IPS-18a (cell line): ENCODE measurements at regions not wholly inside any gene's neighbourhood (a gene's known extent, or its start where the extent isn't known, plus 50 kb on each side); places are given as distances from the start of the nearest gene placed in this dataset.

Experiments used
- H3K27ac ChIP-seq: one replicate; pipeline ENCODE4 v1.5.1; 2013; ENCODE audit warnings: low read length
- H3K27me3 ChIP-seq: one replicate; pipeline ENCODE4 v1.6.1; 2013; ENCODE audit warnings: mild to moderate bottlenecking, low read length; ENCODE audit not compliant: control insufficient read depth, insufficient read depth
- H3K36me3 ChIP-seq: one replicate; pipeline ENCODE4 v1.6.1; 2013; ENCODE audit warnings: low read depth, low read length; ENCODE audit not compliant: control insufficient read depth
- H3K4me1 ChIP-seq: one replicate; pipeline ENCODE4 v1.6.1; 2013; ENCODE audit warnings: low read depth, low read length; ENCODE audit not compliant: control insufficient read depth
- H3K4me3 ChIP-seq: one replicate; pipeline ENCODE4 v1.5.1; 2013; ENCODE audit warnings: low read length
- H3K9ac ChIP-seq: one replicate; pipeline ENCODE4 v1.6.1; 2013; ENCODE audit warnings: mild to moderate bottlenecking, low read length, moderate library complexity
- H3K9me3 ChIP-seq: one replicate; pipeline ENCODE4 v1.6.1; 2013; ENCODE audit warnings: low read depth, low read length; ENCODE audit not compliant: control insufficient read depth

DNA sequence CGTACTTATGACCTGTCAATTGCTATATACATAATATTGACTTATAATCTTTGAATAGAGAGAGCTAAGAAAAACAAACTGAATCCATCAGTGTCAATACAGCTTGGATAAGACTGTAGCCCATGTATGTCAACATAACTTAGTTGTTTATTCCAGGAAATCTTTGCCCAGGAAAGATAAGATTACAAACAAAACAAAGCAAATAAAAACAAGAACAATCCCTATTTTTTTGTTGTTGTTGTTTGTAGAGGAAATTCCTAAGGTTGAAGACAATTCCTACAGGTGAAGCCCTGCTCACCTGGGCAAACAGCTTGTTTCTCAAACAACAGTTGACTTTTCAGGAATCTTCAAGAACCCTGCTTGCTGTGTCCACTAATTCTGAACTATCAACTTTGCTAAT is 76.0 kb downstream of the HYCC1 start:
- H3K27me3 ChIP-seq = no peaks in the 10 kb centered on the region

DNA sequence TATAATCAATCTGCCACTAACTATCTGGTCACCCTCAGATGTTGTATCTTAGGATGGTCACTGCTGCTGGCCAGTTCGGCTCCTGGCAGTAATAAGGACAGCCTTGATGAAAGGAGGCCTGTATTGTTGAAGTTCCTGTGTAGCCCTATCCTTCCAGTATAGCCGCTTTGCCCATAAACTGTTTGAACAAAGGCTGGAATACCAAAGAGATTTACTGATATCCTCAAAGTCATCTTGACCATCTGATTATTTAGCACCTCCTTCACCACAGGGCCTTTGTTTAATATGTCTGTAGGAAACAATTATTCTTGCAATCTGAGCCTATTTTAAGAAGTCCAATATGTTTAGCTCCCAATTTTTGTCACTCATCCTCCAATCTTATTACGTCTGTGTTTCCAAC is 77.7 kb downstream of the HYCC1 start:
- Histone ChIP-seq H3K27ac (no peak overlapping the region), H3K9me3 (no peaks in the 10 kb centered on the region), H3K36me3 (no peaks in the 10 kb centered on the region), H3K4me3 (no peak overlapping the region), H3K4me1 (peaks cover 3% of the 10 kb centered on the region), H3K9ac (no peak overlapping the region), H3K27me3 (no peaks in the 10 kb centered on the region)

More for the DNA sequence above, 76.0 kb downstream of the HYCC1 start:
- H3K4me3 ChIP-seq = no peak overlapping the region
- peaks cover 10% of the 10 kb centered on the region for H3K4me1 ChIP-seq
- H3K27ac ChIP-seq = no peak overlapping the region
- no peaks in the 10 kb centered on the region for H3K36me3 ChIP-seq
- no peaks in the 10 kb centered on the region for H3K9me3 ChIP-seq
- no peak overlapping the region for H3K9ac ChIP-seq

DNA sequence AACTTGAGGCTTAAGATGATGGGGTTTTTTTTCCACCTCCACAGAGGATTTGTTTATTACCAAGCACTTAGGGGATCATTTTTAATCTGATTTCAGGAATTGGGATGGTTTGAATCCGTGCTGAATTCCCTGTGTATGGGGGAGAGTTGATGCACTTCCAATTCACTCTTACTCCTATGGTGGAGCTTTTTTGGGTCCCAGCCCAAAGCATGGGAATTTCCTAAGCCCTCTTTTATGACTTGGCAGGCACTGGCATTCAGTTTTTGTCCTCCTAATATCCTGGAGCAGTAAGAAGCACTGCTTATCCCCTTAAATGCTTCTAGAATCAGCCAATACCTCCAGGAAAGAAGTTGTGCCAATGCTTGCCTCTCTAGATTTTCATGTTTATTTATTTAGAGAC is 78.7 kb downstream of the HYCC1 start:
- Histone ChIP-seq H3K27ac (no peak overlapping the region), H3K4me1 (peaks cover 3% of the 10 kb centered on the region), H3K27me3 (no peaks in the 10 kb centered on the region), H3K36me3 (no peaks in the 10 kb centered on the region), H3K9me3 (peaks cover 3% of the 10 kb centered on the region), H3K4me3 (no peak overlapping the region), H3K9ac (no peak overlapping the region)

DNA sequence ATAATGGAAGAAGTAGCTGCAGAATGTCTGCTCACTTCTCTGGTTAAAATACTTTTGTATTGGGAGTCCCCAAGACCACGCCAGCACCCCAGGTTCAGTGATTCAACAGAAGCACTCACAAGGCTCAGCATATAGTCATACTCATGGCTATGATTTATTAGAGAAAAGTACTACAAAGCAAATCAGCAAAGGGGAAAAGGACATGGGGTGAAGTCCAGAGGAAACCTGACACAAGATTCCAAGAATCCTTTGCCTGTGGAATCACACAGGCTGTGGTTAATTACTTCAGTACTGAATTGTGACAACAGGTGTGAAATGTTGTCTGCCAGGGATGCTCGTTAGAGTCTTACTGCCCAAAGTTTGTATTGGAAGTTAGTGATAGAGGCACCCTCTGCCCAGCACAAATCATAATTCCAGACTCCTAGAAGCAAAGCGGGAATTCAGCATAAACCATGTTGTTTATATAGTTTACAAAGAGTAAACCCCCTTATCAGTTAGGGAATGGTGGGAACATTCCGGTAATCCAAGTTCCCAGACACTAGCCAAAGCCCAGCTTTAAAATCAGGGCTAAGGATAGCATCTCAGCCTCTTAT is 79.4 kb downstream of the HYCC1 start:
- no peaks in the 10 kb centered on the region for H3K36me3 ChIP-seq
- peaks cover 3% of the 10 kb centered on the region for H3K4me1 ChIP-seq
- no peak overlapping the region for H3K9ac ChIP-seq
- no peaks in the 10 kb centered on the region for H3K27me3 ChIP-seq
- H3K9me3 ChIP-seq = peaks cover 3% of the 10 kb centered on the region
- H3K4me3 ChIP-seq = no peak overlapping the region
- H3K27ac ChIP-seq = no peak overlapping the region

DNA sequence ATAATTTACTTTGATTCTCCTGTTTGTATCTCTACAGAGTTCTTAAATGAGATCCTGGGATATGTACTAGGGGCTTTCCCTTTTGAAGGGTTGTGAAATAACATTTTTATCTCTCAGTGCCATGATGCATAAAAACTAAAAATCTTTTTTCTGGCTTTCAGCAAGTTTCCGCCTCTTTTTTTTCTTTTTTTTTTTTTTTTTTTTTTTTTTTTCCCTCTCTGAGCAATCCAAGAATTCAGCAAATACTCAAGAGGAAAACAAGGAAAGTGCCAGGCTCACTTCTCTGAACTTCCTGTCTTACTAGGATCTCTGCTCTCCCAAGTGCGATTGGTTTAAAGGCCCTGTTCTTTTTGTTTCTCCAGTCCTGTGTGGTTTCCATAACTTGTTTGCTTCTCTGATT is 79.9 kb downstream of the HYCC1 start:
- Histone ChIP-seq H3K36me3 (no peaks in the 10 kb centered on the region), H3K9me3 (peaks cover 3% of the 10 kb centered on the region), H3K9ac (no peak overlapping the region), H3K4me1 (peaks cover 3% of the 10 kb centered on the region), H3K4me3 (no peak overlapping the region), H3K27me3 (no peaks in the 10 kb centered on the region), H3K27ac (no peak overlapping the region)

DNA sequence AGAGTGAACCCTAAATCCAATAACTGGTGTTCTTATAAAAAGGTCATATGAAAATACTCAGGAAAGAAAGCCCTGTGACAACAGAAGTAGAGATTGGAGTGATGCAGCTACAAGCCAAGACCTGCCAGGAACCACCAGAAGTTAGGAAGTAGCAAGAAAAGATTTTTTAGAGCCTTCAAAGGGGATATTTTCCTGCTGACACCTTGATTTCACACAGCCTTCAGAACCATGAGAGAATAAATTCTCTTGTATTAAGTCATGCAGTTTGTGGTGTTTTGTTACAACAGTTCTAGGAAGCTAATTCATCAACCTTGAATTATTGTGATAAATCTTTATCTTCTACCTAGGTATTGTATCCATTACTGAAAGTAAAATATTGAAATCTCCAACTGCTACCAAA is 81.0 kb downstream of the HYCC1 start:
- Histone ChIP-seq H3K9me3 (peaks cover 3% of the 10 kb centered on the region), H3K4me1 (no peaks in the 10 kb centered on the region), H3K27me3 (no peaks in the 10 kb centered on the region), H3K4me3 (no peak overlapping the region), H3K36me3 (no peaks in the 10 kb centered on the region), H3K27ac (no peak overlapping the region), H3K9ac (no peak overlapping the region)

DNA sequence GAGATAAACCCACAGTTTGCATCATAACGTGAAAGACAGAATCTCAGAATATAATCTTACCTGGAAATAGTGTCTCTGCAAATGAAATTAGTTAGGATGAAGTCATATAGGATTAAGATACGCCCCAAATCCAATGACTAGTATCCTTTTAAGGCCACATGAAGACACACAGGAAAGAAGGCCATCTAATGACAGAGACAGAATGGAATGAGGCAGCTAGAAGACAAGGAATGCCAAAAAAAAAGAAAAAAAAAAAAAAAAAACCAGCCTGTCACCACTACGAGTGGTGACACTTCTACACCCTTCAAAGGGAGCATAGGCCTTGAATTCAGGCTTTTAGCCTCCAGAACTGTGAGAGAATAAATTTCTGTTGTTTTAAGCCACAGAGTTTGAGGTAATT is 82.9 kb downstream of the HYCC1 start:
- Histone ChIP-seq H3K4me3 (no peak overlapping the region), H3K4me1 (no peaks in the 10 kb centered on the region), H3K27ac (no peak overlapping the region), H3K36me3 (no peaks in the 10 kb centered on the region), H3K9me3 (peaks cover 3% of the 10 kb centered on the region), H3K9ac (no peak overlapping the region), H3K27me3 (no peaks in the 10 kb centered on the region)

DNA sequence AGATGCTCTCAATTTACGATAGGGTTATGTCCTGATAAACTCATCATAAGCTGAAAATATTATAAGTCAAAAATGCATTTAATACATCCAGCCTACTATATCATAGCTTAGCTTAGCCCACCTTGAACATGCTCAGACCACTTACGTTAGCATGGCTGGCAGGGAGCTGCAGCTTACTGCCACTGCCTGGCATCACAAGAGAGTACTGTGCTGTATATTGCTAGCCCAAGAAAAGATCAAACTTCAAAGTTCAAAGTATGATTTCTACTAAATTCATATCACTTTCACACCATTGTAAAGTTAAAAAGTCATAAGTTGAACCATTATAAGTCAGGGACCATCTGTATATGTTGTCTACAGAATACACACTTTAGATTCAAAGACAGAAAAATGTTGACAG is 91.6 kb downstream of the HYCC1 start:
- H3K4me1 ChIP-seq = no peaks in the 10 kb centered on the region
- no peaks in the 10 kb centered on the region for H3K36me3 ChIP-seq
- H3K27ac ChIP-seq = no peak overlapping the region
- H3K27me3 ChIP-seq = no peaks in the 10 kb centered on the region
- H3K9ac ChIP-seq = no peak overlapping the region
- peaks cover 6% of the 10 kb centered on the region for H3K9me3 ChIP-seq
- no peak overlapping the region for H3K4me3 ChIP-seq

DNA sequence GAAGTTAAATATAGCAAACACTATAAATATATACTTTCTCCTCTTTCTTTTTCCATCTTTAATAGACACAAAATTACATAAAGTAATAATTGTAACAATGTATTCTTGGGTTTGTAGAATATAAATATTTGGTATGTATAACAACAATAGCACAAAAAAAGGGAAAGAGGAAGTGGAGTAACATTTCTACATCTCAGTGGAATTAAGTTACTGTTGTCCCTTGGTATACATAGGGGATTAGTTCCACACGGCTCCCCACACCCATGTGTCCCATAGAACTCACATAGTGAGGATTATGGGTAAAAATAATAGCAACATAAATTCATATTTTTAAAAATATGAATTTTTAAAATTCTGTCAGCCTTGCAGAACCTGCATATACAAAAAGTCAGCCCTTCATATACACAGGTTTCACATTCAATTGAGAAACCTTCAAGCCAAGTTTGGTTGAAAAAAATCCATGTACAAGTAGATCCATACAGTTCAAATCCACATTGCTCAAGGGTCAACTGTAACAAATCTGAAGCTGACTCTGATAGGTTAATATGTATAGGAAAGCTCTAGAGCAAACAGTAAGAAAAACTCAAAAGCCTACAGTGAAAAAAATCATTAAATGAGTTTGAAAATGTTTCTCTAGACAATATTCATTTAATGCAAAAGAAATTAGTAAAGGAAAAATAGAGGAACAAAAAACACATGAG is 92.4 kb downstream of the HYCC1 start:
- no peak overlapping the region for H3K27ac ChIP-seq
- H3K27me3 ChIP-seq = no peaks in the 10 kb centered on the region
- no peak overlapping the region for H3K4me3 ChIP-seq
- no peak overlapping the region for H3K9ac ChIP-seq
- H3K9me3 ChIP-seq = peaks cover 6% of the 10 kb centered on the region
- no peaks in the 10 kb centered on the region for H3K36me3 ChIP-seq
- no peaks in the 10 kb centered on the region for H3K4me1 ChIP-seq

DNA sequence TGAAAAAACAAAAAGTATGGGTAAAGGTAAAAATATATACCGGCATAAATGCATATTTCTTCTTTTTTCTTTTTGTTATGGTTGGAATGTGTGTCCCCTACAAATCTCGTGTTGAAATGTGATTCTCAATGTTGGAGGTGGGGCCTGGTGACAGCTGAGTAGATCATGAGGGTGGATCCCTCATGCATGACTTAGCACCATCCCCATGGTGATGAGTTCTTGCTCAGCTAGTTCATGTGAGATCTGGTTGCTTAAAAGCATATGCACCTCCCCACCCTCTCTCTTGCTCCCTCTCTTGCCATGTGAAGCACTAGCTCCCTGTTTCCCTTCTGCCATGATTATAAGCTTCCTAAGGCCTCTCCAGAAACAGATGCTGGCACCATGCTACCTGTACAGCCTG is 93.3 kb downstream of the HYCC1 start:
- H3K4me1 ChIP-seq = no peaks in the 10 kb centered on the region
- no peak overlapping the region for H3K27ac ChIP-seq
- no peaks in the 10 kb centered on the region for H3K27me3 ChIP-seq
- no peak overlapping the region for H3K4me3 ChIP-seq
- H3K9ac ChIP-seq = no peak overlapping the region
- peaks cover 6% of the 10 kb centered on the region for H3K9me3 ChIP-seq
- H3K36me3 ChIP-seq = no peaks in the 10 kb centered on the region

DNA sequence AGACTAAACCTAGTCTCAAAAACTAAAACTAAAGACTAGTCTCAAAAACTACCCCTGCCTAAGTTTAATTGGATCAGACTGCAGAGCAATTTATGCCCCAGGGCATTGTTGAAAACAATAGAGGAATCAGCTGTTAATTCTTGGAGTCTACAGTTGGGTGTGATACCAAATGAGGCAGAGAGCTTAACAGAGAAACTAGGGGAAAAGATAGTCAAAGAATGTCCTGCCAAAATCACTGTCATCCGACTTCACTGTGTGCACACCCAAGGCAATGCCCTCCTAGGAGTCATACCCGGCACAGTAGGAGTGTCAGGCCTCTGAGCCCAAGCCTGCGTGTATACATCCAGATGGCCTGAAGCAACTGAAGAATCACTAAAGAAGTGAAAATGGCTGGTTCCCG is 90.5 kb upstream of the TOMM7 start:
- no peaks in the 10 kb centered on the region for H3K9me3 ChIP-seq
- no peak overlapping the region for H3K9ac ChIP-seq
- peaks cover 2% of the 10 kb centered on the region for H3K4me1 ChIP-seq
- H3K27ac ChIP-seq = no peak overlapping the region
- no peaks in the 10 kb centered on the region for H3K27me3 ChIP-seq
- no peaks in the 10 kb centered on the region for H3K36me3 ChIP-seq
- H3K4me3 ChIP-seq = no peak overlapping the region

DNA sequence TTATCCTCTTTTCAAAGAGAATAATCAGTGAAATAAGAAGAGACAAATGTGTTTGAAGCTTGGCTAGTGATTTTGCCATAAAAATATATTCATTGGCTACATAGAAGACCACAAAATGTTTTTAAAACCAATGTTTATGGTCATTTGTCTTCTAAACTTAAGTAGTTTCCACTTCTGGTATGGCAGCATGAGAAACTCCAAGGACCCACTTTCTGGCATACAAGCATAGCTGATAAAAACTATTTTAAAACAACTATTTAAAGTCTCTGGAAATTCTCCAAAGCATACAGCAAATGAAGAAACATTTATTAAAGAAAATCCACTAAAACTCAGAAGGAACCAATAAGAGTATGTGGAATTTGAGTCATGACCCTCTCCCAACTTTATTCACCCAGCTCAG is 89.2 kb upstream of the TOMM7 start:
- no peak overlapping the region for H3K27ac ChIP-seq
- H3K9me3 ChIP-seq = no peaks in the 10 kb centered on the region
- H3K9ac ChIP-seq = no peak overlapping the region
- no peaks in the 10 kb centered on the region for H3K36me3 ChIP-seq
- no peak overlapping the region for H3K4me3 ChIP-seq
- peaks cover 2% of the 10 kb centered on the region for H3K4me1 ChIP-seq
- no peaks in the 10 kb centered on the region for H3K27me3 ChIP-seq
